ENCODE measurements at regions not wholly inside any gene's neighbourhood (a gene's known extent, or its start where the extent isn't known, plus 50 kb on each side); places are given as distances from the start of the nearest gene placed in this dataset.

GRCh38 chr13:31625115-31625514 lies 114.2 kb upstream of the RXFP2 start:
- H3K4me3 ChIP-seq (replicated peaks; ENCODE audit: low read depth, low read length), result no peak overlapping the region
- TF ChIP-seq CTCF (IDR thresholded peaks at IDR 0.05; ENCODE audit: low read depth, low read length, missing control alignments), result no peak
- no peak for DNase-seq (ENCODE audit: extremely low read depth, low read depth)

GRCh38 chr13:31627097-31627845 lies 112.1 kb upstream of the RXFP2 start:
- H3K4me3 ChIP-seq (replicated peaks; ENCODE audit: low read depth, low read length), result no peak overlapping the region
- TF ChIP-seq CTCF (IDR thresholded peaks at IDR 0.05; ENCODE audit: low read depth, low read length, missing control alignments), result no peak
- no peak for DNase-seq (ENCODE audit: extremely low read depth, low read depth)

GRCh38 chr13:31629085-31629780 lies 110.1 kb upstream of the RXFP2 start:
- no peak for DNase-seq (ENCODE audit: extremely low read depth, low read depth)
- TF ChIP-seq CTCF (IDR thresholded peaks at IDR 0.05; ENCODE audit: low read depth, low read length, missing control alignments), result no peak
- H3K4me3 ChIP-seq (replicated peaks; ENCODE audit: low read depth, low read length), result no peak overlapping the region

- no peak overlapping the region for H3K4me3 ChIP-seq (replicated peaks; ENCODE audit: low read depth, low read length)
- DNase-seq (ENCODE audit: extremely low read depth, low read depth), result no peak
- no peak for TF ChIP-seq CTCF (IDR thresholded peaks at IDR 0.05; ENCODE audit: low read depth, low read length, missing control alignments)
Observed at GRCh38 chr13:31631071-31631470, 108.3 kb upstream of the RXFP2 start.

GRCh38 chr13:31631746-31632145 lies 107.6 kb upstream of the RXFP2 start:
- H3K4me3 ChIP-seq (replicated peaks; ENCODE audit: low read depth, low read length), result no peak overlapping the region

GRCh38 chr13:31638577-31638976 lies 100.7 kb upstream of the RXFP2 start:
- DNase-seq (ENCODE audit: extremely low read depth, low read depth), result peak; percentile 54
- no peak for TF ChIP-seq CTCF (IDR thresholded peaks at IDR 0.05; ENCODE audit: low read depth, low read length, missing control alignments)

More at GRCh38 chr13:31631746-31632145, 107.6 kb upstream of the RXFP2 start:
- no peak for TF ChIP-seq CTCF (IDR thresholded peaks at IDR 0.05; ENCODE audit: low read depth, low read length, missing control alignments)
- DNase-seq (ENCODE audit: extremely low read depth, low read depth), result no peak

More at GRCh38 chr13:31638577-31638976, 100.7 kb upstream of the RXFP2 start:
- H3K4me3 ChIP-seq (replicated peaks; ENCODE audit: low read depth, low read length), result no peak overlapping the region

Measured in HFF-Myc (cell line).